ENCODE measurements at regions not wholly inside any gene's neighbourhood (a gene's known extent, or its start where the extent isn't known, plus 50 kb on each side); places are given as distances from the start of the nearest gene placed in this dataset.

- ATAC-seq (no peak), DNase-seq (no peak)
Measured at GRCh38 chr6:40841721-40842120, 197.3 kb downstream of the UNC5CL start.

GRCh38 chr6:40832691-40833090 is 206.3 kb downstream of the UNC5CL start:
- no peak for ATAC-seq
- no peak for DNase-seq

GRCh38 chr6:40831381-40831780 is 207.6 kb downstream of the UNC5CL start:
- no peak for DNase-seq

GRCh38 chr6:40825102-40825501 is 213.9 kb downstream of the UNC5CL start:
- ATAC-seq (no peak), DNase-seq (no peak)

More at GRCh38 chr6:40831381-40831780, 207.6 kb downstream of the UNC5CL start:
- ATAC-seq, result no peak

GRCh38 chr6:40823917-40824891 is 214.8 kb downstream of the UNC5CL start:
- peak; percentile 42 for DNase-seq
- peak; percentile 40 for ATAC-seq

GRCh38 chr6:40822619-40823018 is 216.4 kb downstream of the UNC5CL start:
- DNase-seq (no peak), ATAC-seq (no peak)

GRCh38 chr6:40819182-40819834 is 219.7 kb downstream of the UNC5CL start:
- DNase-seq (peak; percentile 9), ATAC-seq (no peak)

- ATAC-seq (no peak), DNase-seq (no peak)
Measured at GRCh38 chr6:40817369-40817768, 221.7 kb downstream of the UNC5CL start.

GRCh38 chr6:40816601-40817000 is 222.4 kb downstream of the UNC5CL start:
- ATAC-seq, result no peak
- no peak for DNase-seq

- ATAC-seq, result no peak
- no peak for DNase-seq
Measured at GRCh38 chr6:40815731-40816130, 223.3 kb downstream of the UNC5CL start.

- no peak for ATAC-seq
- DNase-seq, result no peak
Measured at GRCh38 chr6:40810171-40810570, 223.0 kb upstream of the LRFN2 start.

GRCh38 chr6:40809627-40810026 is 222.5 kb upstream of the LRFN2 start:
- ATAC-seq, result no peak
- no peak for DNase-seq

- no peak for ATAC-seq
- no peak for DNase-seq
Measured at GRCh38 chr6:40807484-40807883, 220.3 kb upstream of the LRFN2 start.

GRCh38 chr6:40806256-40806864 is 219.2 kb upstream of the LRFN2 start:
- no peak for ATAC-seq
- no peak for DNase-seq

GRCh38 chr6:40805336-40805735 is 218.2 kb upstream of the LRFN2 start:
- ATAC-seq, result no peak

GRCh38 chr6:40804905-40805304 is 217.7 kb upstream of the LRFN2 start:
- no peak for ATAC-seq
- no peak for DNase-seq

More at GRCh38 chr6:40805336-40805735, 218.2 kb upstream of the LRFN2 start:
- no peak for DNase-seq

GRCh38 chr6:40803897-40804702 is 216.9 kb upstream of the LRFN2 start:
- no peak for ATAC-seq
- DNase-seq, result no peak

- DNase-seq (no peak), ATAC-seq (no peak)
Measured at GRCh38 chr6:40802481-40802880, 215.3 kb upstream of the LRFN2 start.

GRCh38 chr6:40799296-40800140 is 212.4 kb upstream of the LRFN2 start:
- ATAC-seq (no peak), DNase-seq (no peak)

GRCh38 chr6:40798069-40798770 is 211.1 kb upstream of the LRFN2 start:
- no peak for DNase-seq
- no peak for ATAC-seq

Measured in stimulated activated naive CD8-positive, alpha-beta T cell treated with anti-CD3 and anti-CD28 coated beads, Interleukin-15, Interleukin-2, amounts not matched to agents 100 U/mL and 50 U/mL, for 24 hours (primary cell).